Inferior parietal cortex (tissue), 1 donor: ENCODE measurements at regions not wholly inside any gene's neighbourhood (a gene's known extent, or its start where the extent isn't known, plus 50 kb on each side); places are given as distances from the start of the nearest gene placed in this dataset.
"Not testable (repeated sequence)": the region's sequence is repeated elsewhere in the genome, so short reads cannot be mapped to it uniquely, and the experiment has no call there.

Experiments used
- DNase-seq: peaks from one replicate; pipeline ENCODE4 v3.0.0-alpha.2; 2016; ENCODE audit errors: extremely low spot score

- not testable (repeated sequence) for DNase-seq
Measured at GRCh38 chr14:19346636-19347035, 87.5 kb downstream of the POTEG start.

GRCh38 chr14:19347112-19347511, 87.0 kb downstream of the POTEG start:
- DNase-seq: not testable (repeated sequence)
